ENCODE measurements at regions not wholly inside any gene's neighbourhood (a gene's known extent, or its start where the extent isn't known, plus 50 kb on each side); places are given as distances from the start of the nearest gene placed in this dataset.

DNA sequence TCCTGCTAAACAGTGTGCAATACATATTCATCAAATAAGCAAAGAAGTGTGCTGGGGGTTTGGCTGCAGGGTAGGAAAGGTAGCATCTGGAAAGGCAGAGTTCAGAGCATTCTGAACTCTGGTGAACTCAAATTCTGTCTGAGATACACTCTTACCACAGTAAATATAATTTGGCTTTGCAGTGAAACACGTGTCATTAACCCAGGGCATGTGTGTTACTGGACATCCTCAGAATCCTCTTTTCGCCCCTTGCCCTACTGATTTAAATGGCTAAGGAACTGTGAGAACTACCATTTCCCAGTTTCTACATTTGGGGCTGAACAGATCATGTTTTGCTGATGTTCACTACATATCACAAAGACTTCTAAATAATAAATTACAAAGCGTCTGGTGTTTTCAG lies 562.8 kb upstream of the SGCG start:
- TF ChIP-seq, protein P1, sequence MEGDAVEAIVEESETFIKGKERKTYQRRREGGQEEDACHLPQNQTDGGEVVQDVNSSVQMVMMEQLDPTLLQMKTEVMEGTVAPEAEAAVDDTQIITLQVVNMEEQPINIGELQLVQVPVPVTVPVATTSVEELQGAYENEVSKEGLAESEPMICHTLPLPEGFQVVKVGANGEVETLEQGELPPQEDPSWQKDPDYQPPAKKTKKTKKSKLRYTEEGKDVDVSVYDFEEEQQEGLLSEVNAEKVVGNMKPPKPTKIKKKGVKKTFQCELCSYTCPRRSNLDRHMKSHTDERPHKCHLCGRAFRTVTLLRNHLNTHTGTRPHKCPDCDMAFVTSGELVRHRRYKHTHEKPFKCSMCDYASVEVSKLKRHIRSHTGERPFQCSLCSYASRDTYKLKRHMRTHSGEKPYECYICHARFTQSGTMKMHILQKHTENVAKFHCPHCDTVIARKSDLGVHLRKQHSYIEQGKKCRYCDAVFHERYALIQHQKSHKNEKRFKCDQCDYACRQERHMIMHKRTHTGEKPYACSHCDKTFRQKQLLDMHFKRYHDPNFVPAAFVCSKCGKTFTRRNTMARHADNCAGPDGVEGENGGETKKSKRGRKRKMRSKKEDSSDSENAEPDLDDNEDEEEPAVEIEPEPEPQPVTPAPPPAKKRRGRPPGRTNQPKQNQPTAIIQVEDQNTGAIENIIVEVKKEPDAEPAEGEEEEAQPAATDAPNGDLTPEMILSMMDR (IDR thresholded peaks at IDR 0.05) = no peak
- TF ChIP-seq EZH2 (IDR thresholded peaks at IDR 0.05; ENCODE audit: borderline replicate concordance, insufficient read depth, low read depth, low read length, poor library complexity, severe bottlenecking) = no peak

Measured in B cell (primary cell).